ENCODE measurements at regions not wholly inside any gene's neighbourhood (a gene's known extent, or its start where the extent isn't known, plus 50 kb on each side); places are given as distances from the start of the nearest gene placed in this dataset.

DNA sequence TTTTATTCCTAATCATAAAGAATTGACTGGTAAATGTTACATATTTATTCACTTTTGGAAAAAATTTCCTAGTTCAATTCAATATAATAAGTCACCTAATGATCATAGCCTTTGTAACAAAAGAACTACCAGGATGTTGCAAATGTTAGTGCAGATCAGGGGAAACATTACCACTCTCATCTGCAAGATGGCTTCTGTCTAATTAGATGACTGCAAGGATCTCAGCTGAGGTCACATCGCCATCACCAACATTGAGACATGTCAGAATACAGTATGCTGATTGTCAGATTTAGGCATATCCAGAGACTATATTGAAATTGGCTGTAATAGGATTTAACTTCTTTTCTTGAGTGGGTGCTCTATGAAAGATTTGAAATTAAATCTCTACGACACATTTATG is 431.4 kb upstream of the AGTR1 start:
- TF ChIP-seq SPI1 (IDR thresholded peaks at IDR 0.05; ENCODE audit: low read depth, low read length) (no peak), POLR2AphosphoS5 (IDR thresholded peaks at IDR 0.05; ENCODE audit: low read depth, low read length) (no peak), PAX5 (IDR thresholded peaks at IDR 0.05; ENCODE audit: insufficient read depth, low read length, severe bottlenecking) (no peak), POU2F2 (IDR thresholded peaks at IDR 0.05; ENCODE audit: low read depth, low read length) (no peak), TAF1 (IDR thresholded peaks at IDR 0.05; ENCODE audit: low read depth, low read length) (no peak), POLR2A (IDR thresholded peaks at IDR 0.05; ENCODE audit: low read depth, low read length) (no peak)
- no peak for DNase-seq (ENCODE audit: insufficient read length, low spot score)
- no peak for FAIRE-seq

DNA sequence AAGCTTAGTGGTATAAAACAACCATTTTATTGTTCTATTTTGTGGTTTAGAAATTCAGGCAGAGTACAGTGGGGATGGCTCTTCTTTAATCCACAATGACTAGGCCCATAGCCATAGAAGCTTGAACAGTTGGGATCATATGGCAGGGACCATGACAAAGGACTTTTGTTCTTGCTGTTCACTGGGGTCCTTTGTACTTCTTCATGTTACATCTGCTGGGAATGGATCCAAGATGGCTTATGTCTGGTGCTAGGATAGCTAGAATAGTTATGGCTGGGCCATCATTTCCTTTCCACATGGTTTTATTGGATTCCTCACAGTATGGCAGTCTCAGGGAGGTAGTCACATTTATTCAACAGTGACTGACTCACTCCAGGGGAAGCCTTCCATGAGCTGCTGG is 427.9 kb upstream of the AGTR1 start:
- FAIRE-seq (no peak), DNase-seq (ENCODE audit: insufficient read length, low spot score) (no peak)
- TF ChIP-seq POLR2A (IDR thresholded peaks at IDR 0.05; ENCODE audit: low read depth, low read length) (no peak), POU2F2 (IDR thresholded peaks at IDR 0.05; ENCODE audit: low read depth, low read length) (no peak), POLR2AphosphoS5 (IDR thresholded peaks at IDR 0.05; ENCODE audit: low read depth, low read length) (no peak), TAF1 (IDR thresholded peaks at IDR 0.05; ENCODE audit: low read depth, low read length) (no peak), PAX5 (IDR thresholded peaks at IDR 0.05; ENCODE audit: insufficient read depth, low read length, severe bottlenecking) (no peak), SPI1 (IDR thresholded peaks at IDR 0.05; ENCODE audit: low read depth, low read length) (no peak)

DNA sequence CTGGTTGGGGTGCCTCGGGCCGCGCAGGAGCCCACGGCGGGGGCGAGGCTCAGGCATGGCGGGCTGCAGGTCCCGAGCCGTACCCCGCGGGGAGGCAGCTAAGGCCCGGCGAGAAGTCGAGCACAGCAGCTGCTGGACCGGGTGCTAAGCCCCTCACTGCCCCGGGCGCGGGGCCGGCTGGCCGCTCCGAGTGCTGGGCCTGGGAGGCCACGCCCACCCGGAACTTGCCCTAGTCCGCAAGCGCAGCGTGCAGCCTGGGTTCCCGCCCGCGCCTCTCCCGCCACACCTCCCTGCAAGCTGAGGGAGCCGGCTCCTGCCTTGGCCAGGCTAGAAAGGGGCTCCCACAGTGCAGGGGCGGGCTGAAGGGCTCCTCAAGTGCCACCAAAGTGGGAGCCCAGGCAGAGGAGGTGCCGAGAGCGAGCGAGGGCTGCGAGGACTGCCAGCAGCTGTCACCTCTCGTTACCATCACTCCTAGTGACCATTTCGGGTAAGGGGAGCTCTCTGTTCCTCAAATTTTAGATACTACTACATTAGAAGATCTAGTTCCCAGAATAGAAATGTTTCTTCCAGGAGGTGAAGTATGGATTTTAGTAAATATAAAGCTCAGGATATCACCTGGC is 417.0 kb upstream of the AGTR1 start:
- TF ChIP-seq POLR2A (IDR thresholded peaks at IDR 0.05; ENCODE audit: low read depth, low read length): no peak
- no peak for TF ChIP-seq PAX5 (IDR thresholded peaks at IDR 0.05; ENCODE audit: insufficient read depth, low read length, severe bottlenecking)
- no peak for TF ChIP-seq POLR2AphosphoS5 (IDR thresholded peaks at IDR 0.05; ENCODE audit: low read depth, low read length)
- TF ChIP-seq TAF1 (IDR thresholded peaks at IDR 0.05; ENCODE audit: low read depth, low read length): no peak
- no peak for TF ChIP-seq POU2F2 (IDR thresholded peaks at IDR 0.05; ENCODE audit: low read depth, low read length)
- TF ChIP-seq SPI1 (IDR thresholded peaks at IDR 0.05; ENCODE audit: low read depth, low read length): no peak
- DNase-seq (ENCODE audit: insufficient read length, low spot score): no peak
- no peak for FAIRE-seq

DNA sequence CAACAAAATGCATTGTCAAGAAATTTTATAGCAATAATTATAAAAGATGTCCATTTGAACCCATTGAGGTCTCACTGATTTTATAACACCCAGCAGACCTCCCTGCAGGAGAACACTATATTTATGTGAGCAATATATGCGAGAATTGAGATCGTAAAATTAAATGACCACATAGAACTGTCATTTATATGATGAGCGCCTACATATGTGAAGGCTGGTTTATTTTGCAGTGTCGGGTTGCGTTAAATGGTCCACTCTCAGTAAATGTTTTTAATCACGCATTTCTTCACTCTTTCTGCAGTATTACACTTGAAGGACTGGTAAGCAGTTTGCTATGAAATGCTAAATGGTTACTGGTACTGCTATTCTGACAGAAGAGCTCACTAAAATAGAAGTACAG is 408.5 kb upstream of the AGTR1 start:
- no peak for FAIRE-seq
- DNase-seq (ENCODE audit: insufficient read length, low spot score): no peak
- TF ChIP-seq PAX5 (IDR thresholded peaks at IDR 0.05; ENCODE audit: insufficient read depth, low read length, severe bottlenecking) (no peak), SPI1 (IDR thresholded peaks at IDR 0.05; ENCODE audit: low read depth, low read length) (no peak), POLR2A (IDR thresholded peaks at IDR 0.05; ENCODE audit: low read depth, low read length) (no peak), POLR2AphosphoS5 (IDR thresholded peaks at IDR 0.05; ENCODE audit: low read depth, low read length) (no peak), TAF1 (IDR thresholded peaks at IDR 0.05; ENCODE audit: low read depth, low read length) (no peak), POU2F2 (IDR thresholded peaks at IDR 0.05; ENCODE audit: low read depth, low read length) (no peak)

DNA sequence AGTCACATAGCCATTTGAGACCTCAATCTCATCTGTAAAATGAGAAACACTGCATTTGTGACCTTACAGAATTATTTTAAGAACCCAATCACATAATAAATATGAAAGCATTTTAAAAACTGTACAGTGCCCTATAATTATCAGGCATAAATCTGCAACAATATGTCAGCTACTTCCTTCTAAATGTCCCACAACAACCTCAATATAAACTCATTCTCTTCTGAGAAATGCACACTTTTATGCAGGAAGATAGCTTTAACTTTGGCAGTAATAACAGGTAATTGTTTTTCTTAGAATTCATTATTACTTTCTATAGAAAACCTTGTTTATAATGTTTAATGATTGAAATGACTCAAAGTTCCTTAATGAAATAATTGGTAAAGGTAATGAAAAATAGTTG is 400.7 kb upstream of the AGTR1 start:
- FAIRE-seq: no peak
- TF ChIP-seq TAF1 (IDR thresholded peaks at IDR 0.05; ENCODE audit: low read depth, low read length) (no peak), POU2F2 (IDR thresholded peaks at IDR 0.05; ENCODE audit: low read depth, low read length) (no peak), SPI1 (IDR thresholded peaks at IDR 0.05; ENCODE audit: low read depth, low read length) (no peak), PAX5 (IDR thresholded peaks at IDR 0.05; ENCODE audit: insufficient read depth, low read length, severe bottlenecking) (no peak), POLR2AphosphoS5 (IDR thresholded peaks at IDR 0.05; ENCODE audit: low read depth, low read length) (no peak), POLR2A (IDR thresholded peaks at IDR 0.05; ENCODE audit: low read depth, low read length) (no peak)
- no peak for DNase-seq (ENCODE audit: insufficient read length, low spot score)

DNA sequence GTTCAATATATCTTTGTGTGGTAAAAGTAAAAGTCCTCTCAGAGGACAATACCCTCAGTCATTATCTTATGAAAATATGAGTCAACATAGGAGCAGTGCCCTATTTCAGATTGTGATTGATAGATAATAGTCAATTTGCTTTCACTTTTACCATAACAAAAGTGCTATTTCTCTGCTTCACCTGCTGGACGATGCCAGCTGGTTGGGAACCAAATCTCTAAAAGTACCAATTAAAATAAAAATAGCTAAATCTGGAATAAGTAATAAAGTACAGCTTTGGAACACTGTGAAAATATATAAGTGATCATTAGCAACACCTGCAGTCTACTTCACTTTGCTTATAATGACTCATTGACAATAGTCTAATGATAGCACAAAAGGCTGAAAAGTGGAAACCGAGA is 390.3 kb upstream of the AGTR1 start:
- DNase-seq (ENCODE audit: insufficient read length, low spot score) (no peak), FAIRE-seq (no peak)
- TF ChIP-seq POU2F2 (IDR thresholded peaks at IDR 0.05; ENCODE audit: low read depth, low read length): no peak
- no peak for TF ChIP-seq POLR2AphosphoS5 (IDR thresholded peaks at IDR 0.05; ENCODE audit: low read depth, low read length)
- TF ChIP-seq PAX5 (IDR thresholded peaks at IDR 0.05; ENCODE audit: insufficient read depth, low read length, severe bottlenecking): no peak
- no peak for TF ChIP-seq POLR2A (IDR thresholded peaks at IDR 0.05; ENCODE audit: low read depth, low read length)
- no peak for TF ChIP-seq TAF1 (IDR thresholded peaks at IDR 0.05; ENCODE audit: low read depth, low read length)
- no peak for TF ChIP-seq SPI1 (IDR thresholded peaks at IDR 0.05; ENCODE audit: low read depth, low read length)

DNA sequence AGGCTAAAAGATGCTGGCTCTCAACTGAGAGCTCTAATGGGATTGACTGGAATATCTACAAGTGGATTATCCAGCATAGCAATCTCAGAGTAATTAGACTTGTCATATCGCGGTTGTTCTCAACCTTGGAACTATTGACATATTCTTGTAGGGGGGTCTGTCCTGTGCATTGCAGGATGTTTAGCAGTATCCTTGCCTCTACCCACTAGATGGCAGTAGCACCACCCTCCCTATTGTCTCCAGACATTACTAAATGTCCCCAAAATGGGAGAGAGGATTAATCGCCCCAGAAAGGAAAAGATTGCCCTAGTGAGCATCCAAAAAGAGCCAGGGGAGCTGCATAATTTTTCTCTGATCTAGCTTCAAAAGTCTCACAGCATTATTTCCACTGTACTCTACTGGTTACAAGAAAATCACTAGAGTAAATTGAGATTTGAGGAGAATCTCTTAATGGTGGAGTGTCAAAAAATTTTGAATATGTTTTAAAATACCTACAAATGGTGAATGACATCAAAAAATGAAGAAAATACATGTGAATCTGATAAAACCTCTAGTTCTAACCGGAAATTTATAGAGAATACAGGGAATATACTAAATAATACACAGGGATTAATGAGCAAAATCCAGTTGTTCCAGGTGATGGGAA is 388.2 kb upstream of the AGTR1 start:
- peak; percentile 89 for FAIRE-seq
- DNase-seq (ENCODE audit: insufficient read length, low spot score): no peak
- TF ChIP-seq POU2F2 (IDR thresholded peaks at IDR 0.05; ENCODE audit: low read depth, low read length): no peak
- TF ChIP-seq POLR2AphosphoS5 (IDR thresholded peaks at IDR 0.05; ENCODE audit: low read depth, low read length): no peak
- no peak for TF ChIP-seq SPI1 (IDR thresholded peaks at IDR 0.05; ENCODE audit: low read depth, low read length)
- TF ChIP-seq PAX5 (IDR thresholded peaks at IDR 0.05; ENCODE audit: insufficient read depth, low read length, severe bottlenecking): no peak
- TF ChIP-seq TAF1 (IDR thresholded peaks at IDR 0.05; ENCODE audit: low read depth, low read length): no peak
- no peak for TF ChIP-seq POLR2A (IDR thresholded peaks at IDR 0.05; ENCODE audit: low read depth, low read length)

DNA sequence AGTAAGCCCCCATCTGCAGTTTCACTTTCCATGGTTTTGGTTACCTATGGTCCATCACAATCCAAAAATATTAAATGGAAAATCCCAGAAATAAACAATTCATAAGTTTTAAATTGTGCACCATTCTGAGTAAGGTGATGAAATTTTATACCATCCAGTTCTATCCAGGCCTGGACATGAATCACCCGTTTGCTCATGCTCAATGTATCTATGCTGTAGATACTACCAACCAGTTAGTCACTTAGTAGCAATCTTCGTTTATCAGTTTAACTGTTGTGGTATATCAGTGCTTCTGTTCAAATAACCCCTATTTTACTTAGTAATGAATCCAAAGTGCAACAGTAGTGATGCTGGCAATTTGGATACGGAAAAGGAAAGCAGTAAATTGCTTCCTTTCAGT is 381.9 kb upstream of the AGTR1 start:
- DNase-seq (ENCODE audit: insufficient read length, low spot score) (no peak), FAIRE-seq (no peak)
- TF ChIP-seq POU2F2 (IDR thresholded peaks at IDR 0.05; ENCODE audit: low read depth, low read length): no peak
- TF ChIP-seq PAX5 (IDR thresholded peaks at IDR 0.05; ENCODE audit: insufficient read depth, low read length, severe bottlenecking): no peak
- no peak for TF ChIP-seq SPI1 (IDR thresholded peaks at IDR 0.05; ENCODE audit: low read depth, low read length)
- no peak for TF ChIP-seq POLR2A (IDR thresholded peaks at IDR 0.05; ENCODE audit: low read depth, low read length)
- no peak for TF ChIP-seq TAF1 (IDR thresholded peaks at IDR 0.05; ENCODE audit: low read depth, low read length)
- no peak for TF ChIP-seq POLR2AphosphoS5 (IDR thresholded peaks at IDR 0.05; ENCODE audit: low read depth, low read length)

DNA sequence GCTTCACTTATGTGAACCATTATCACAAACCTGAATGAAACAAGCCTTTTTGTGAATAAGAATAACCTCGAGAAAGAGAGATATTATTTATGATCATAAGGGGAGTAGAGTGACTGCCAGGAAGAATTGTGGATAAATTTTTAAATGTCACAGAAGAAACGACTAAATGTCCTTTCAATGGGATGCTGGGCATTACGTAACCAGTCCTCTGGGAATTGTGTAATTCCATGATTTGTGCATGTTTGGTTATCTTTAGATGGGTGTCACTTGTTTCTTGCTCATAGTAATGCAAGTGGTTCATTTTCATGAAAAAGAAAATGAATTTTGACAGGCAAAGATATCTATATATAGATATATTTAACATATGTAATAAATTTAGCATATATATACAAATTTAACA is 379.5 kb upstream of the AGTR1 start:
- DNase-seq (ENCODE audit: insufficient read length, low spot score): no peak
- no peak for FAIRE-seq
- TF ChIP-seq POLR2AphosphoS5 (IDR thresholded peaks at IDR 0.05; ENCODE audit: low read depth, low read length): no peak
- no peak for TF ChIP-seq POU2F2 (IDR thresholded peaks at IDR 0.05; ENCODE audit: low read depth, low read length)
- no peak for TF ChIP-seq TAF1 (IDR thresholded peaks at IDR 0.05; ENCODE audit: low read depth, low read length)
- no peak for TF ChIP-seq POLR2A (IDR thresholded peaks at IDR 0.05; ENCODE audit: low read depth, low read length)
- TF ChIP-seq PAX5 (IDR thresholded peaks at IDR 0.05; ENCODE audit: insufficient read depth, low read length, severe bottlenecking): no peak
- no peak for TF ChIP-seq SPI1 (IDR thresholded peaks at IDR 0.05; ENCODE audit: low read depth, low read length)

All from GM12891 (cell line).